ENCODE measurements at regions not wholly inside any gene's neighbourhood (a gene's known extent, or its start where the extent isn't known, plus 50 kb on each side); places are given as distances from the start of the nearest gene placed in this dataset.
A peak's percentile ranks its signal among the peaks of the same experiment; 100 is the strongest.

DNA sequence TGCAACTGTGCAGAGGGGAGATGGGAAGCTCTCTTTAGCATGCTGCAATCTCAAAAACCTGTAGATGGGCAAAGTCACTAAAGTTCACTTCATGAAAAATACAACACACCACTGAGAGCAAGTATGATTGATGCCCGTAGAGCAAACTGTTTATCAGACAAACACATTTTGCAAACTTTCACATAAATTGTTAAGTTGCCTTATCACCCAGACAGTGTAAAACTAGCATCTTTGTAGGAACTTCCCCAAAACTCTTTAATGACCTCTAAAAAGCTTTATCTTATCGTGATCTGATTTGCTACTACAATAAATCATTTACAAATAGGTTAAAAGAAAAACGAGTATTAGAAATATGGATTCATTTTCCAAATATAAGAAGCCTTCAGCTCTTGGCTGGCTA, 391.0 kb downstream of the LMO4 start:
- no peak for DNase-seq

DNA sequence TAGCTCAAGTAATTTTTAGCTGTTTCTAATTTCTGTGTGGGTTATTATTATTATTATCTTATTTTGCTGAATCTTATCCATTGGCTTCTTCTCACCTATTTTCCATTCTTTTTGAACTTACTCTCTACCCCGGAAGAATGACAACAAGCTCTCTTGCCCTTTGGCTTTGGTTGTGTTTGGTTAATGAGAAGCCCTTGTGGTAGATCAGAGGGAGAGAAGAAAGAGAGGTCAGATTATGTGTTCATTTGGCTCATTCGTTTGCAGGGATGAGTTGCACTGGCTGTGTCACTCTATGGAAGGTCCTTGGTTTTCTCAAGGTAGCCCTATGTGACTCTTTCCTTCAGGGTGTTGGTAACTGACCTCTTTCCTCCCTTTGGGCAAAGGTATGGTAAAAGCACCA, 391.9 kb downstream of the LMO4 start:
- no peak for DNase-seq

DNA sequence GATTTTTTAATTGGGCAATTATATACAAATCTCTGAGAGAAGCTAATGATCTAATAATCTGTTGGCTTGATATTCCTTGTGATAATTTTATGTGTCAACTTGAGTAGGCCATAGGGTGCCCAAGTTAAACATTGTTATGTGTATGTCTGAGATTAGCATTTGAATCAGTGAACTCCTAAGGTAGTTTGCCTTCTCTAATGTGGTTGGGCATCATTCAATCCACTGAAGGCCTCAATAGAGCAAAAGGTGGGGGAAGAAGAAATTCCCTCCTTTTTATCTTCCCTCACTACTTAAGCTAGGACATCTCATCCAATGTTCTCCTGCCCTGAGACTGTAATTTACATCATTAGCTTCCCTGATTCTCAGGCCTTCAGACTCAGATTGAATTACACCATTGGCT, 394.5 kb downstream of the LMO4 start:
- DNase-seq: no peak

DNA sequence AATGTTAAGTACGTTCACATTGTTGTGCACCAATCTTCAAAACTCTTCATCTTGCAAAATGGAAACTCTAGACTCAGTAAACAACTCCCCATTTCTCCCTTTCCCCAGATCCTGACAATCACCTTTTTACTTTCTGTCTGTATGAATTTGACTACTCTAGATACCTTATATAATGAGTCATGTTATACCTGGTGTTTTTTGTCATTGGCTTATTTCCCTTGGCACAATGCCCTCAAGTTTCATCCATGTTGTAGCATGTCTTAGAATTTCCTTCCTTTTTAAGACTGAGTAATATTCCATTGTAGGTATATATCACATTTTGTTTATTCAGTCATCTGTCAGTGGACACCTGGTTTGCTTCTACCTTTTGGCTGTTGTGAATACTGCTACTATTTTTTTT, 399.5 kb downstream of the LMO4 start:
- no peak for DNase-seq

DNA sequence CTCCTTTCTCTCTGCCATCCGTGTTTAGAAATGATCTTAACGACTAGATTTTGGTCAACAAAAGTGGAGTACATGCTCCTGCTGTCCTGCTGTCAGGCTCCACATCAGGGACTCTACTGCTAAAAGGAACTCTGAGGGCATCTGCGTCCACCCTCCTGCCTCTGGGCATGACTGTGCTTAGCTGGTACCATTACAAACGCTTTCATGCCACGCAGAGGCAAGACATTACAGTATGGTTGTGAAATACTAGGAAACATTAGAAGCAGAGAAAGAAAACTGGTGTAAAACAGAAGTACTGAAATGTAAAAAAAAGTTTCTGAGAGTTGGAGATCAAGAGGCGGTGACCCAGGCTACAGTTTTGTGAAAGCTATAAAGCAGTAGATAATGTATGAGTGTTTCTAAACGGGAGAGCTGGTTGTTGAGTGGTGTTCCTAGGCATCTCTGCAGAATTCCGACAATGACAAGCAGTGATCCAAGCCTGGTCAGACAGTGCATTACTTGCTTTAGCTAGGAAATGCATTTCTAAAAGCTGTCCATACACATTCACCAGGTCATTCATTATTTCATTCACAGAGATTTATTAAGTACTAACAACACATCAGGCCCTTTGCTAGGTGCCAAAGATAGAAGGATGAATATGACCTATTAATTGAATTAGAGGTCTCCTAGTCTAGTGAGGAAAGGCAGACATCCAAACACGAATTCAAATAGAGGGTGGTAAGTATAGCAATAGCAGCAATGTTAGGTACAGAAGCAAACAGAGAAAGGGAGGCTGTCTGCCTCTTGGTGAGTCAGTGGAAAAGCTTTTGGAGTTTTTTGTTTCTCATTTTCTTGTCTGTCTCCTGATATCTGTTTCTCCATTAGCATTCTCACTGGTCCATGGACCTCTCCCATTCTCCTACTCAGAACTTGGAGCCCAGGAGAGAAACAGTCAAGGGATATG, 401.9 kb downstream of the LMO4 start:
- no peak for DNase-seq

DNA sequence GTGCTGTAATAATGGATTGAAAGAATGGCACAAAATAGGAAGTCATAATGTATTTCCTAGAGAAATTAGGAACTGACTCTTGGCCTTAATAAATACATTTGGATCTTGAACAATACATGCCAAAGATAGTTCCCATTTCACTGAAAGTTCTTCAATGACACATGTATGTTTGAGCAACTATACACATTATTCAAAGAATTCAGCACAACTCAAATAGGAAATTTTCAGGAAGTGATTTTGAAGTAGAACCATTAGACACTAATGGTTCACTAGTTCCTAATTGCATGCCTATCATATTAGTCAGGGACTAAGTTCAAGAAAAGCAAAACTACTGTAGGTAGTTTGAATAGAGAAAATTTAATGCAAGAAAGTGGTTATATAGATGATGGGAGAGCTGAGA, 404.7 kb downstream of the LMO4 start:
- DNase-seq: no peak

DNA sequence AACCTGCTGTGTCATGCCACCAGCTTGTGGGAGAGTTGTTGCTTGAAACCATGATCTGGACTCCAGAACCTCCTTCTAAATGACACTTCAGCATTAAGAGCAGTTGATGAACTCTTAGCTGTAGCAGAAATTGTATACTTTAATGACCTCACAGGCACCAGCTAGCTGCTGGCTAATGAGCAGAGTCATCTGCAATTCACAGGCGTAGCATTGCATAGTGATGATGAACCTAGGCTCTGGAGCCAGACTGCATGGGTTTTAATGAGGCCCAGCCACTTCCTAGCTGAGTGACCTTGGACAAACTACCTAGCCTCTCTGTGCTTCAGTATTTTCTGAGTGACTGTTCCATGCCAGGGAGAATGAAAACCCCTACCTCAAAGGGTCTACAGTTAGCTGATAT, 407.1 kb downstream of the LMO4 start:
- DNase-seq: no peak

DNA sequence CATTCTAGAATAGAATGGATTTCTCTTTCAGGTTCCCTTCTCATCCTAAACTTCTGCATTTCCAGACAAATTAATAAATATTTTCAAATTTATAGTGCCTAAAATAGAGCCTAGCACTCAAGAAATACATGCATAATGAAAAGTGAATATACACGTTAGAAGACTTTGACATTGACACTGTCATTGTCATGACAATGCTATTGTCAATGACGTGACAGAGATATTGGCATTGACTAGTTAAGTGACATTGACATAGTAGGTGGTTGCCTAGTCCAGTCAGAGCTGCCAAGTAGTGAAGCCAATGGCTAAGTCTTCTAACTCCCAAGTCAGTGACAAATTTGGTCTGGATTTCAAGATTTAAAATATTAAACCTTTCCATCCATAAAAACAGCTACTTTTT, 410.5 kb downstream of the LMO4 start:
- no peak for DNase-seq

DNA sequence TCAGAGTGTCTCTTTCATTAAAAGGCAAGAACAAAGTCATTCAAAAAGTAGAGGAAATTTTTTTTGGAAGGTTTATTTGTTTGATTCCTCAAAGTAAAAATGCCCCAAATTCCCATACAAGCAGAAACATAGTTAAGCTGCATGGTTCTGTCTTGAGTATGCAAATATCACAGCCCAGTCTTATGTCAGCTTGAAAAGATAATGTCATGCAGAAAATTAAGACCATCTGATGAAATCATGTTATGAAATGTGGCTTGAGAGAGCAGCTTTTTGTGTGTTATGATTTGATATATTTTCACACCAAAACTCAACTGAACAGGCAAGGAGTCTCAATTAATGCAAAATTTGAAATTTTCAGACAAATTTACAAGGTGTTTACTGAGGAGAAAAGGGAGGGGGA, 411.0 kb downstream of the LMO4 start:
- no peak for DNase-seq

DNA sequence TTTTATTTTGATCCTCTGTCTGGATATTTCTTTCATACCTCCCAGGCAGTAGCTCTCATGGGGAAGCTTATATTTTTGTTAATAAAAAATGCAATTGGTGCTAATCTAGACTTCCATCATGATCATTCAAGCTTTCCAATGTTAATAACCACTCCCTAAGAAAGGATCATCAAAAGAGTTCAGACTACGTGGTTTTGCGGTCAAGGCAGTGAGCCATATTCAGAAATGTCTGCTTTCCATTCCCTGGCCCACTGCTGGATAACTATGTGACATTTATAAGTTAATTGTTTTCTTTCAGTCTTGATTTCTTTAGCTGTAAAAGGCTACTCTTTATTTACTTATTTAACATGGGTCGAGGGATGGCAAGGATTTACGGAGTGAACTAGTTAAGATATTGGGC, 414.6 kb downstream of the LMO4 start:
- no peak for DNase-seq

DNA sequence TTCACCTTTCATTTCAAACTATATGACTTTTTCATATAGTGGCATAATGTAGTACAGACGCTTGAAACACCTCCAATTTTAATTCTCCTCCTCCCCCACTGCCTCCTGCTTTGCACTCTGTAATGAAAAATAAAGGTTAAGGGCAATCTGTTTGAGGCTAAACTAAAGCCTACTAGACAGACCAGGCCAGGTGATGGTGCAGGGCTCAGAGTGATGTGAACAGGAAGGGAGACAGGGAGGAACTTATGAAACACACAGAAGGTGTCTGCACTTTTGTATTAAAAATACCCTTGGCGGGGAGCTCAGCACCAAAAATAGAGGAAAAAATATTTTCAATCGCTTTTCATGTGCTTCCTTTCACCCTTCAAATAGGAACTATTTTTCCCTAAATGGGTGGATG, 415.4 kb downstream of the LMO4 start:
- DNase-seq: no peak

DNA sequence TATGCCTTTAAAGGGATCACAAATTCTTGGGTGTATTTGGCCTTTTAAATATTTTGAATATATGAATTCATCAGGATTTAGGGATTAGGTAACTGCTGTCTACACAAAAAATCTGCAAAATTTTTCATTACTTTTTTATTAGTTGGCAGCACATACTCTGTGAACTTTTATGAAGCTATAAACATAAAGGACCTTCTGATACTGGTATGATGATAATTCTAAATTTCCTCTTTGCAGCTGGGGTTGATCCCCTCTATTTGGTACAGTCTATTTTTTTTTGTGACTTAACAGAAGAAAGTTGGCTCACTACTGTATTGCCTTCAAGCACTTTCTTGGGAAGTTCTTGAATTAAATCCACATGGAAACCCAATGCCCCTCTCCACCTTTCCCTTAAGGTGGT, 416.1 kb downstream of the LMO4 start:
- no peak for DNase-seq

DNA sequence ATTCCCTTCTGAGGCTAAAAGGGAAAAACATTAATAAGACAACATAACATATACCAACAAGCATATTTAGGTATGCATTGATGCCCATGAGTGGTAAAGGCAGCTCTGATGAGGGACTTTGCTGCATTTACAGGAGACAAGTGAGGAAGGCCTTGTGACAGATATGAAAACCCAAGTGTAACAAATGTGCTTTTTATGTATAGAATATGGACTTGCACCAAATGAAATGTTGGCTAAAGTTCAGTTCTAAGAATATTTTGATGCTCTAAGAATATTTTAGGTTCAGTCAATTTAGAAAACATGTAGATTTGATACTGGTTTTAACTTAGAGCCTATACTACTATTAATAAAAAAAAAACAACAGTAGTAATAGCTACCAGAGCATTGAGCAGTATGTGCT, 424.7 kb downstream of the LMO4 start:
- DNase-seq: no peak

DNA sequence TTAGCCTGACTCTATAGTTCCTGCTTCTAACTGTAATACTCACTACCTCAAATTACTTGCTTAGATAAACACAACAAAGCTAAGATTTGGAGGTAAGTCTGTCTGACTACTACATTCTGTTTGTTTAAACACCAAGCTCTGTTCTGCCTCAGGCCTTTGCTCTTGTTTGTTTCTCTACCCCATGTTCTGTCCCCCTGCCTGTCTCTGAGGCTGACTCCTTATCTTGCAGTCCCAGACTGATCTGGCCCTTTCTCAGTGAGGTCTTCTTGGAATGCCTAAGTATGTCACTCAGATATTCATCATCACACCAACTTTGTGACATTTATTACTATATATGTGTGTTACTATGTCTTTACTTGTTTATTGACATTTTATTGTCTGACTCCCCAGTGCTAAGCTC, 425.5 kb downstream of the LMO4 start:
- DNase-seq: no peak

DNA sequence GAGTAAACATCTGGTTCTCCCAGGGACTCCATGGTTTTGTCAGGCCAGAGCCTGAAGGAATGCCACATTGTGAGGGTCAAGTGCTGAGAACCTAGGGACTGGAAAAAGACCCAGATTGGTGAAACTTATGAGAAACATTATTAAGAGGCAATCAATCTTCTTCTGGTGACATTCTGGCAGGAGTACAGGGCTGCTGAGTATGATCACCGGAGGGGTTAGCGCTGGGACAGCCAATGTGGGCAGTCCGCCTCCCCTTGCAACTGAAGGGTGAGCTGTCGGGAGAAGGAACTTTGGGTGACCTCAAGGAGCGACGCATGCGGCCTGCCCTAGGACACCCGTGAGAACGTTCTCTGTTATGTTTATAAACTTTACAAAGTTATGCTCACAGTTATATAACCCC, 429.0 kb downstream of the LMO4 start:
- peak; percentile 51 to 52 for DNase-seq

DNA sequence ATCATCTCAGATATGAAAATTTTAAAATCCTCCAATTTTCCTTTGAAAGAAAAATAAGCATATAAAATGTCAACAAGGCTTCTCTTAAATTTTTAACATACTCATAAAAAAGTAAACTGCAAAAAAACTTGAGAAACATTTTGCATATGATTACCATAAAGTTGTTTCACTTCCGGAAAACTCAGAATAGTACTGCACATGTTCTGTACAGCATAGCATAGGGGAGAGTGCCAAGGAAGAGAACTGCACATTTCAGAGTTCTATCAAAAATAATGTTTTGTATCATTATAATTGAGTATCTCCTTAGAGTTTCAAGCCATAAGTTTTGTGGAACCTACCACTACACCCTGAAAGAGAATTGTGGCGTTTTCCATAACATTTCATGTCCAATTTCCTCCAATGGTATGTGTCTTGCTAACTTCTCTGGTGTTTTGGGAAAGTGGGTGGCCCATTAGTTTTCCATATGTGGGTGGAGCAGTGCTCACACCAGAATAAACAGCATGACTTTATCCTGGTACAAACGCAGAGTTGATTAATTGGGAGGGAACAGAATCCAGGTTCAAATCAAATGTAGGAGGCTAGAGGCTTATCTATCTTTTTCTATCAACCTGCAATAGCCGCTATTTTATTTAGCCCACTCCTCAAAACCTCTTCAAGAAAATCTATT, 430.9 kb downstream of the LMO4 start:
- no peak for DNase-seq

DNA sequence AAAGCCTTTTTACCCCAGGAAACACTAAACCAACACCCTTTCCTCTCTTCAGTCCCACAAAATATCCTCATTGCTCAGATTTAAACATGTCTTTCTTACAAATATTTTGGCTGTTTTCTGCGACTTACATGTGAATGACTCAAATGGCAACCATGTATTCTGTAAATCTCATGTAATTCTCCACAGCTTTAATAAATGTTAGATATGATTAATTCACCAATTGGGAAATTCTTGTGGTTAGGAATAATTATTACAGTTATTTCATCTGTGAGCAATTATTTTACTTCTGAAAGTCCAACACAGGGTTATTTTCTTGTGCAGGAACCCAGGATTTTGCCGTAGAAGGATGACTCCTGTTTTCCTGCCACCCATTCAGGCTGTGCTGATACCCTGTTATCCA, 431.5 kb downstream of the LMO4 start:
- no peak for DNase-seq

DNA sequence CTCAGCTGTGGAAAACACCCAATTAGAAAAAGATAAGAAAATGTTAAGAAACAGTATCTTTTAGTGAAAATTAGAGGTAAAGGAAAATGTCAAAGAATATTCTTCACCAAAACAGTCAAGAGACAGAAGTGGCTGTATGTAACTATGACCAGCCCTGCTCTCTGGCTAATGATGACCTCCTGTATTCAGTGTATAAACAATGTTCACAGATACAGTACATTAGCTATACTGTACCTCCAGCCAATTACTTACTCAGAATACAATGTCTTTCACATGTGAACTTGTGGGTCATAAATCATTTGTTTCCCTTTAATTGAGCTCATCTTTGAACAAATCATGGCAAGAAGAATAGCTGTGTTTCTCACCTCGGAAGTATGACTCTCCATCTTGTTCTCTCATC, 432.0 kb downstream of the LMO4 start:
- DNase-seq: no peak

DNA sequence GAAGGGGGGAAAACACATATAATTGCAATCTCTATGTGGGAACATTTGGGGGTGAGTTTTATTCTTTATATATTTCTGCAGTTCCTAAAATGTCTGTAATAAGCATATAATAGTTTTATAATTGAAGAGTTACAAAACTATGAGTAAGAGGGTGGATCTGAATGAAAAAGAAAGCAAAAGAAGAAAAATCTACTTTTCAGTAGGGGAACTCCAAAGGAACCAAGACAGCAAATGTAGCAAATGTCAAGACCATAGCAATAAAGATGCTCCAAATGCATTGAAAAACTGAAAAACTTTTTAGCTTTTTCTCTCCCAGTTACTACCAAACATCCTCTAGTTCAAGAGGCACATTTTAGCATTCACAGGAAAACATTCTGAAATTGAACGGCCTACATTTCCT, 434.8 kb downstream of the LMO4 start:
- DNase-seq: no peak

DNA sequence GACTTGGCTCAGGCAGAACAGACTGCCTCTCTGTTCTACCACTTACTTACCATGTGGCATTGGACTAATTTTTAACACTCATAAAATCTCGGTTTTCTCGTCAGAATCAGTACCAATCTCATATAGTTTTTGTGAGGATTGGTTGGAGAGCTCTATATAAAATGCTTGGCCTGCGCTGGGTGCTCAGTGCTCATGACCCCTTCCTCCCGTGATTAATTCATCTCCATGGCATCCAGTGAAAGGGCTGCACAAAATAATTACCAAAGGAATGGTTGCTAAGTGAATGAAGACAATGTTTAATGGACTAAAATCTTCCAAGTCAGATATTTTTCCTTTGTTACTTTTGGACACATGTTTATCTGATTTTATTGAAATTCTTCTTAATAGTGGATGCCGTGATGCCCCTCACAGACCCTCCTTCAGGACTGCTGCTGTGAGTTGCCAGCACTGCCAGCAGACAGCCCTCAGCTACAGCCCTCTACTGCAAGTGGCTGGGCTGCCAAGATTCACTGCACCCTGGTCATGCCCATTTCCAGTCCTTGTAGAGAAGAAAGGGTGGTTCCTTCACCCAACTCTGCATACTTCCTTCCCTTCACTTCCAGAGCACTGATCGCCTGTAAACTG, 436.5 kb downstream of the LMO4 start:
- no peak for DNase-seq

DNA sequence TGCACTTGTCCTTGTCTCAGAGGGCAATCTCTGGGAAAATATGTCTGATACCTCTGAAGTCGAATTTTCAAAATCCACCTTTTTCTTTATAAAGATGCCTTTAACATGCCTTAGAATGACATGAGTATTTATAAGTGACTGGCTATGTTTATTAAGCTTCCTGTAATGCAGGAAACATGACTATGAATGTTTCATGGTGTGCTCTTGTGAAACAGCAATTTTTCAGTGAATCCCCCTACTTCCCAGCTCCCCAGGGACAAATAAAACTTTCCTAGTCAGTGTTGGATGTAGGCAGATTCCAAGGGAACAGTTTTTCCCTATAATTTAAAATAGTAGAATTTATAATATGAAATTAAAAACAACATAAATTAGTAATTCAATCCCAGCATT, 437.0 kb downstream of the LMO4 start:
- no peak for DNase-seq

DNA sequence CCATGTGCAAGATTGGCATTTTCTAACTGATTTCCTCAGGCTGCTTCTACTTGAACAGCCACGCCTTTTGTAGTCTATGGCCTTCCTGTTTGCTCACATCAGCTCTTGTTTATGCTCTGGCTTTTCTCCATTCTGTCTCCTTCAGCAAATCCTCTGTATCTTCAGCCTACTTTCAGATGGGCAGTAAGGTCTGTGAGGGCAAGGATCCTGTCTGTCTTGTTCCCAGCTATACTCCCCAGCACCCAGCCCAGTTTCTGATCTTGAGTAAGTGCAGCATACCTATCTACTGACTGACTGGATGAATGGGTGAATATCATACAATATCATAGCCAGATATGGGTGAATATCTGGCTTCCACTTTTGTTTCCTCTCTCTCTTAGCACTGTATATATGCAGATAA, 438.1 kb downstream of the LMO4 start:
- DNase-seq: no peak

DNA sequence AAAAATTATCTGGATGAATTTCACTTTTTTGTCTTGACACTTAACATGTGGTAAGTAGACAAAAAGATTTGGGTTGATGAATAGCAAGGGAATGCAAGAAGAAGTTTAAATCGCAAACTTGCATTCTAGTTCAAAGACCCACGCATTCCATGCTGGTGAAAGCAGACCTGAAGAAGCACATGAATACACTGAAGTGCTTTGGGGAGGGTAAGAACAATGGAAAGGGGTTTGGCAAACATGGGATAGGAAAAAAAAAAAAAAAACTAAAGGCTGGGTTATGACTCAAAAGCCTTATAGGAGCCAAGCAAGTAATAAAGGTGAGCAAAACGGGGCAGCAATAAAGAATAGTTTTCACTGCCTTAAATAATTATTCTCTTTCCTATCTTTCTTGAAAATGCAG, 450.2 kb downstream of the LMO4 start:
- no peak for DNase-seq
